Islet precursor cell (in vitro differentiated cells): ENCODE measurements at regions not wholly inside any gene's neighbourhood (a gene's known extent, or its start where the extent isn't known, plus 50 kb on each side); places are given as distances from the start of the nearest gene placed in this dataset.
"Not testable (repeated sequence)": the region's sequence is repeated elsewhere in the genome, so short reads cannot be mapped to it uniquely, and the experiment has no call there.

Experiments
- DNase-seq: peaks from one replicate; pipeline ENCODE4 v3.0.0-alpha.2; 2018

DNA sequence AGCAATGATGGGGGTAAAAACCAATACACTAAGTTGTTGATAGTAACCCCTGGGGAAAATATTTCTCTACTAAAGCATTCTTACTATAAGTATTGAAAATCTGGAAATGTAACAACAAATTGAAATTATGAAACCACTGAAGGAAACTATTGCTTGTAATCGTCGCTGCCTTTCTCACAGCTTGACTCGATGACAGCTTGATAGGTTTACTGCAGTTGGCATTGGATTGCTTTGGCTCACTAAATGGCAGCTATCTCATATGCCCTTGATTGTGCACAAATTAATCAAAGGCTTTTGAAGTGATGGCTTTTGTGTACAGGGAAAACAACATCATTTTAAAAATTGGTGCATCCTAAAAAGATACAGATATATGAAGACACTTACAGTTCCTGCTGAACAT lies 419.6 kb upstream of the TENM3 start:
- DNase-seq = no peak

DNA sequence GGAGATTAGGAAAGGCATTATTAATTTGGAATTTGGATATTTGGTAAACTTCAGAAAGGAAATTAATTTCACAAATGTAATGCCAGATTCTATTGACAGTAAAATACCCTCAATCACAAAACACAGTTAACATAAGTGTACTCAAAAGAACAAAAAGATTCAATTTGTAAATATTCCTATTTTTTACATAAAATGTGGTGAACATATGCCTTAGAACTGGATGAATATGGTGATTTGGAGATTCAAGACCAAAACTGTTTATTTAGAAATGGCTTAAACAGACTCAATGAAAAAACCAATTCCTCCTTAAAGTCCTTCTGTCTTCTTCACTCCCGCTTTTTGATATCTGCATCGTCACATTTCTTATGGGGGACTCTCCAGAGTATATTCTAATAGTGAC lies 417.6 kb upstream of the TENM3 start:
- no peak for DNase-seq

DNA sequence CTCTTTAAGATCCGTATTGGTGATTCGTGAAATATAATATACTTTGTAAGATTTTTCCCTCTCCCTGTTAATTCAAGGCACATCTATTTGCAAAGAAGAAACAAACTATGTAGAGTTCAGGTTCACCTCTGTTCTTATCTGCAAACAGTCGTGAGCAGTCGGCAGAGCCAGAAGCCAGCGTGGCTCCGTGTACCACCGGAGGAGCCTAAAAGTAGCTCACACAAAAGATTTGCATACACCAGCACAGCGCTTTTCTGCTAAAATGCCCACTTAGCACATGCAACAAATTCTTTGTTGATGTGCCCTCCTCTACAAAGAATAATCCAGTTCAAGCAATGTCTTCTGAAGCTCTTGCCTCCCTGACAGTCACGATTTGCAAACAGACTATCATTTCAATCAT lies 416.0 kb upstream of the TENM3 start:
- no peak for DNase-seq

GRCh38 chr4:181830404-181831035 lies 412.7 kb upstream of the TENM3 start:
- DNase-seq = no peak

GRCh38 chr4:181834071-181834470 lies 409.1 kb upstream of the TENM3 start:
- no peak for DNase-seq

- DNase-seq = no peak
Measured at GRCh38 chr4:181835348-181835747, 407.9 kb upstream of the TENM3 start.

GRCh38 chr4:181838253-181838652 lies 404.9 kb upstream of the TENM3 start:
- no peak for DNase-seq

- DNase-seq = not testable (repeated sequence)
Measured at GRCh38 chr4:181843797-181844196, 399.4 kb upstream of the TENM3 start.

DNA sequence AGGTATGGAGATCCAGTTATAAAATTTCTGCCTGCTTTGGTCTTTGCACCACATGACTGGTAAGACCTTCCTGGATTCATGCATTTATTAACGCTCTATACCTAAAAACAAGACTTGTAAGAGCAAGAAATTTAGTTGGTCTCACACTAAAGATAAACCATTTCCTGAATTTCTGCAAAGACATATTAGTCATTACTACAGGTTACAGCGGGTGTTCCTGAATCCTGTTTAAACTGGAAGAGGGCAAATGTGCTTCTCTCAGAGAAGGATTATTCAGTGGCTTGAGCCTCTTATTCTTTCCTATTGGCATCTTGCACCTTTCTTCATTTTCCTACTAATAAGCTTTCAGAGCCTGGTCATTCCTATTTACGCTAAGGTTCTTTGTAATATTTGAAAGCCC lies 397.6 kb upstream of the TENM3 start:
- DNase-seq = no peak

DNA sequence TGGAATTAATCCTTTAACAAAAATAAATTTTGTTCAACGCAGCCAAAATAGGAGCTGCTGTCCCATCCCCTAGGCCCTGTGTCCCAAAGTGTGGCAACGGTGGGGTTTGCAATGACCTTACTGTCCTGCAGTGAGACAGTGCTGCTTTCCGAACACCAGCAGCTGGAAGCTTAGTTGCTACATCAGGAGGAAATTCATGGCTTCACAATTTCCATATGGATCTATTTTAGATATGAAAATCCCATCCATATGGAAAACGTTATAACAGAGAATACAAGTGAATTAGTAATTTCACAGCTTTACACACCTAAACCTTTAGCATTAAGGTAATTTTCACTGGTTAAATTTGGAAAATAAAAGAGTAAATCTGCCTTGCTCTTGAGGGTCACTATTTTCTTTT lies 396.3 kb upstream of the TENM3 start:
- no peak for DNase-seq

GRCh38 chr4:181848357-181848756 lies 394.8 kb upstream of the TENM3 start:
- DNase-seq = no peak

GRCh38 chr4:181849472-181849871 lies 393.7 kb upstream of the TENM3 start:
- DNase-seq = no peak

DNA sequence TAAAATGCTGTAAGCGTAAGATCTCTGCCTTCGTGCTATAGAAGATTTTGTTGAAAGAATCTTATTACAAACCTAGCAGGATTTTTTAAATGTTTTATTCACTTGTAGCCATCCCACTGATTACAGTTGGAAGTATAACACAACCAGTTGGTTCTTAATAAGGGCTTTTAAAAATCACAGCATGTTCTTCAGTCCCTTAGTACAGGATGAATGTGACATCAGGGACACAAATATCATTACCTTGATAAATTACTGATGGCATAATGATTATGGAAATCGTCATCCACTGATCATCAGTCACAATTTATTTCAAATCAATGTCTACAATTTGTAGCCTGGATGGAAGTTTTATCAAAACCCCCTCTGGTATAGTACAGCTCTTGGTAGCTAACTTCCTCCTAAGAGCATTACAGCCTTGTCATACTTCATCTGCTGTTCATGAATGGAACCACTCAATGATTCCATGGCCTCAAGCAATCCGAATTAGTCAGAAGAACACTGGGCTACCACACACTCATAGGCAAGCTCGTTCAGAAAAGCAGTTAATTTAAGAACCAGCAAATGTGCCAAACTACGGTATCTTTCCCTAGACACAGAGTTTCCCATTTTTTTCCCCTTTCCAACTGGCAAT lies 389.2 kb upstream of the TENM3 start:
- no peak for DNase-seq

DNA sequence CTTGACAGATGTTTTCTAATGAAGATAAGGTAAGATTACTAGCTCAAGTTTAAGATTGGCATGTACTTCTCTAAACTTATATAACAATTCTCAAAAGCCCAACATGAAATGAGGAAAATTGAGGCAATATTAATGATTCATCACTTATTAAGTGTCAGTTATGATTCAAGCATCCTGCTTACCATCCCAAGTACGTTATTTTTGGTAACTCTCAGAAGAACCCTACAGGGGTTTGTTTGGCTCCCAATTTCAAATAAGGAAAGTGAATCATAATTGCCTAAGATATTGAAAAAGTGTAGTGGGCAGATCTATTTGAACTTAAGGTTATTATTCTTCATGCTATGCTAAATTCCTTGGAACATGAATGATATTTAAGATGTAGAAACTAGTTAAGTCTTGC lies 387.9 kb upstream of the TENM3 start:
- DNase-seq = no peak

DNA sequence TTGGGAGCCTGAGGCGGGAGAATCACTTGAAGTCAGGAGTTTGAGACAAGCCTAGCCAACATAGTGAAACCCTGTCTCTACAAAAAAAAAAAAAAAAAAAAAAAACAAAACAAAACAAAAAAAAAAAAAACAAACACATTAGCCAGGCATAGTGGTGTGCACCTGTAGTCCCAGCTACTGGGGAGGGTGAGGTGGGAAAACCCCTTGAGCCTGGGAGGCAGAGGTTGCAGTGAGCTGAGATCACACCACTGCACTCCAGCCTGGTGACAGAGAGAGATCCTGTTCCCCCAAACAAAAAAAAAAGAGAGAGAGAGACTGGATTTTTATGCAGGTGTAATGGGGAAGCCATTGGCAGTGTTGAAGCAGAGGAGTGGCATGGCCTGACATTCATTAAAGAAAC lies 385.7 kb upstream of the TENM3 start:
- not testable (repeated sequence) for DNase-seq

DNA sequence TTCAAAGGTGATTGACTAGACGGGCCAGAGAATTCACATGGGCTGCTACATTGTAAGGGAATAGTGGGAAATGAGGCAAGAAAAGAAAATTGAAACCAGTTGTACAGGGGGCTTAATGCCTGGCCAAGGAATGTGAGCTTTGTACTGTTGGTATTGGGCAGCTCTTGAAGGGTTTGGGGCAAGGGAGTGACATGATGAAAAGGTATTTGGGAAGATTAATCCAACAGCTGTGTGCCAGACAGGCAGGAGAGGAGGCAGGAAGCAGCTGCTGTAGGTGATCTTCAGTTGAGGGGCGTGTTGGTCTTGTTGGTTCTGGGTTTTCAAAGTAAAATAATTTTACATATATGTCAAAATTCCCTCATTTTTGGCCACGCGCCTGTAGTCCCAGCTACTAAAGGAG lies 384.5 kb upstream of the TENM3 start:
- DNase-seq = no peak

GRCh38 chr4:181859439-181859838 lies 383.8 kb upstream of the TENM3 start:
- DNase-seq = no peak

DNA sequence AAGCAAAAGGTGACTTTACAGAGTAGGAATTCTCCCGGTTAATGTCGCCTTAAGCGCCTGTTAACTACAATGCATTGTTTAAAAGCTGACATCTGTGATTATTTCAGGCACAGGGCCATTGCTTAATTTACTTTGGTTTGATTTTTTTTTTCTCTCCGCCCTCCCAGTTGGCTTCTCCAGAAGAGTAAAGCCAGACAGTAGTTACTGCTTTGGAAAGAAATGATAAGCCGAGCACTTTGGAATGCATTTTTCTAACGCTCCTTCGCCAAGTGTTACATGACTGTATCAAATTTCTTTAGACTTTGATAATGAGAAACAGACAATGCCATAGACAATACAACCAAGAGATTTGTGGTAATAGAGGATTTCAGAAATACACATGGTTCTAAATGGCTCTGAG lies 383.0 kb upstream of the TENM3 start:
- no peak for DNase-seq

GRCh38 chr4:181860668-181861067 lies 382.5 kb upstream of the TENM3 start:
- DNase-seq = no peak

- DNase-seq = no peak
Measured at GRCh38 chr4:181863856-181864255, 379.3 kb upstream of the TENM3 start.

- DNase-seq = no peak
Measured at GRCh38 chr4:181870326-181870725, 372.9 kb upstream of the TENM3 start.

DNA sequence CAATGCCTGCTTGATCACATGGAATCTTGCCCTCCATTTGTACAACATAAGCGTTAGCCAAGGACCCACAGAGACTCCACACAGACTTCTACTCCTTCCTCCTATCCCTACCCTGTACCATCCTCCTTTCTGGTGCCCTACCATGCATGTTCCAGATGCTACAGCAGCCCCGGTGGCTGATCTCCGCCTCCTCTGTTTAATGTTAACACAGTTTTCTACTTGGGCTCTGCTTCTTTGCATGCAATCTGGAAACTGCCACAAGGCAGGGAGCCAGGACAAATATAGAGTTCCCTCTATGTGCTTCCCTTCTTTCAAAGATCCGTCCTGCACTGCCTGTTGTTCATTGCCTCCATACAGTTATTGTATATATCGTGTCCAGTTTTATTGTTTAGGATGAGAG lies 368.6 kb upstream of the TENM3 start:
- DNase-seq = no peak

GRCh38 chr4:181877329-181877848 lies 365.8 kb upstream of the TENM3 start:
- DNase-seq = no peak

GRCh38 chr4:181890031-181890430 lies 353.2 kb upstream of the TENM3 start:
- DNase-seq = no peak

- DNase-seq = no peak
Measured at GRCh38 chr4:181890911-181891310, 352.3 kb upstream of the TENM3 start.
